NCI-H748 treated with DMSO at 0.1 percent for 48 hours (cell line): ENCODE measurements at regions not wholly inside any gene's neighbourhood (a gene's known extent, or its start where the extent isn't known, plus 50 kb on each side); places are given as distances from the start of the nearest gene placed in this dataset.
"Not testable (repeated sequence)": the region's sequence is repeated elsewhere in the genome, so short reads cannot be mapped to it uniquely, and the experiment has no call there.

Experiments
- DNase-seq: peaks from one replicate; lab custom pipeline; 2025; lab: John Stamatoyannopoulos, UW

DNA sequence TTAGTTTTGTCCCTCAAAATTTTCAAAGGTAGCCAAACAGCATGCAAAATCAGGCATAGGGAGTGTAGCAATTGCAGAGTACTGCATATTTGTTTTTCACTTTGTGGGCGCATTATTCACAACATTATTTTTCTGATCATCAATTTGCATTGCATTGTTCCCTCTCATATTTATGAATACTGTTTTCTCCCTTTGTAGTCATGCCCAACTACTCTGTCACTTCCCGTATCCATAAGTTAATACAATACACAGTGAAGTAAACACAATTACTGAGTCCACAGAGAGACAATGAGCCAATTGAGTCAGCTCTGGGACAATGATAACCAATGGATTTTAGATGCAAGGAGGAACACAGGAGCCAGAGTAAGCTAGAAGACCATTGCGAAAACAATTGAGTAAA, 944.0 kb upstream of the ADGRL4 start:
- no peak for DNase-seq

DNA sequence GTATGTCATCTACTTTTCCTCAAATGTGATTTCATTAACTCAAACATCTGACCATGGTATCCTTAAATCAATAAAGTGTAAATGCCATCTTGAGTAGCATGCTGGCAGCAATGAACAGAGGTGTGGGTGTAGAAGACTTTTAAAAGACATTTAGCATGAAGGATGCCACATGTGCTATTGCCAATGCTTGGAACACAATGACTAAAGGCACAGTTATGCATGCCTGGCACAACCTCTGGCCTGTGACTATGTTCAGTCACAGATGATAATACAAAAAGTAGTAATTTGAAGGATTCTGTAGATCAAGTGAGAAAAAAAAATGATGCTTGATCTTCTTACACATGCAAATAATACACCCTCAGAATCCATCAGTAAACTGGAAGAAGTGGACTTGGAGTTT, 938.9 kb upstream of the ADGRL4 start:
- DNase-seq: no peak

DNA sequence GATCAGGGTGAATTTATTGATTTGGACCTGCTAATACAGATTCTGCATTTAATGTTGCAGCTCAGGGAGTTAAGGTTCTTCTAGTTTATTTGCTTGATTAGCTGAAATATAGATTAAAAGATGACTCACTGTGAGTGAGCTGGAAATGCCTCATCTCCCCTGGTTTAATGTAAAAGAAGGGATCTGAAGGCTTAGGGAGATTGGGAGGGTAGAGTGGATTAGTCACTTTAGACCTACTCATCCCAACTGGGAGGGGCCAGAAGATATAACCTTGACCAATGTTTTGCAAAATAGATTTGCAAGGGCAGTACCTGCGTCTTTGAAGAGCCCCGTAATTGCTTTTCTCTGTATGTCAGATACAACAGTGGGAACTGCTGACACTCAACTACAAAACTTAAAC, 922.8 kb upstream of the ADGRL4 start:
- DNase-seq: no peak

DNA sequence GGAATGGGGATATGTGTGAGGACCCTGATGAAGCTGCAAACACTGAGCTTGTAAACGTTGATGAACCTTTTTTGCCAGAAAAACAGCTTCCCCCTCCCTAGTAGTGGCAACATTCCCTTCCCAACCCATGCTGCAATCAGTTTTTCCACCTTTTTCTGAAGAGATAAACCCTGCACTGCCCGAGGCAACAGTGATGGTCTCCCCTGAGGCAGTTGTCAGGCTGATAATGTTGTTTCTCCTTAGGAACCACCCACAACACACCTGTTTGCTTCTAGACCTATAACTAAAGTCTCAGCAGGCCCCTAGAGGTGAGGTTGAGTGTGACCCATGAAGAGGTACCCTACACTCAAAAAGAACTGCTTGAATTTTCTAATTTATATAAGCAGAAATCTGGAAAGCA, 922.4 kb upstream of the ADGRL4 start:
- no peak for DNase-seq

DNA sequence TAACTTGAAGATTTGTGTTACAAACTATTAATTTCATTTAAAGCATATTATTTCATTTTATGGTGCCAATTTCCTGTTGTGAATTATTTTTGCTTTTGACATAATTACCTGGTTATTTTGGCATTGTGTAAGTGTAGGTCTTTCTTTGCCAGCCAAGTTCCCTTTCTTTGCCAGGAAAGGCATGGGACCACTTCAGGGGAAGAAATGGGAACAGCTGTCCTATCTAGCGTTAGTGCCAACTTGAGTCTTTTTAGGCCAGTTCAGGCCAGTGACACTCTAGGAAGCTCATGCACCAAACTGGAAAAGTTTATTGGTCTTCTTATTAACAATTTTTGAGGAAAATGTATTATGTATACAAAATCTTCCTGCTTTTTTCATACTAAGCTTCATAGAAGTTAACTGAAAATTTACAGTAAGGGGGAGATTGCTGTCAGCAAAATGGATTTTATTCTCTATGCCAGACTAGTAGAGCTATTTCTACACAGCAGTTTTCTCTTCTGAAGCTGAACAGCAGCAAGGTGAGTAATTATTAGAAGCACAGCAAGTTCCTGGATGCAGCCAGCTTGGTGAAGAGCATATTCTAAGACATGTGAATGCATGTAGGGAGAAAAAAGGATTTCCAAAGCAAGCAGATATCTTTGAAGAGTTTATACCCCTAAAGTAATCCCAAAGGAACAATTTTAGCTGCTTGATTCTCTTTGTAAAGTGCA, 914.6 kb upstream of the ADGRL4 start:
- no peak for DNase-seq

DNA sequence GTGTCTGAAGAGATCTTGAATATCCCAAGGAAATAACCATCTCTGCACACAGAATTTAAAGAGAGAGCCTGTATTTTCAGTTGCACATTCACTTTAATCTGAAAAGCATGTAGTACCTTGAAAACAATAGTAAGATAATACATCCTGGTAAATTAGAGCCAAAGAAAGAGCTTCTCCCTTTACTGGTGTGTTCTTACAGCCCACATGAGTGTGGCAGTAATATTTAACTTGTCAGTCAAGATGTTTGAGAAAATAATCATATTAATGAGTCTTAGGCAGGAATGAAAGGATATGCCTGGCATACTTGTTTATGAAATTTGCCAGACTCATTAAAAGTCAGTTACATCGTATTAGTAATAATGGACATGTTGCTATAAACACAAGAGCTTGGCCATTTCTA, 908.4 kb upstream of the ADGRL4 start:
- no peak for DNase-seq

DNA sequence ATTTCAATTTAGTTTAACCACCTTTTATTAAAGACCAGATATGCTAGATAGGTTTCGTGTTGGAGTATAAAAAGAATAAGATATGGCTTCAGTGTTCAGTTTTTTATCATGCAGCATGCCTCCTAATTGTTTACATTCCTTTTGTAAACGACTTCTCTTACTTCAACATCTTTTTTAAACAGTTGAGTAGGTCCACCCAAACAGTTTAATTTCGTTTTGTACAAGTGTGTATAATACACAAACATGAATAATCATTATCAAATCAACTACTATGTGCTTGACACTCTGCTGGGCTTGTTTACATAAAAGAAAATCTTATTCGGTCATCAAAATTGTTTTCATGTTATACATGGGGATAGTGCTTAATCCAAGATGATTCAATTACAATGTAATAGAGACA, 906.3 kb upstream of the ADGRL4 start:
- no peak for DNase-seq

DNA sequence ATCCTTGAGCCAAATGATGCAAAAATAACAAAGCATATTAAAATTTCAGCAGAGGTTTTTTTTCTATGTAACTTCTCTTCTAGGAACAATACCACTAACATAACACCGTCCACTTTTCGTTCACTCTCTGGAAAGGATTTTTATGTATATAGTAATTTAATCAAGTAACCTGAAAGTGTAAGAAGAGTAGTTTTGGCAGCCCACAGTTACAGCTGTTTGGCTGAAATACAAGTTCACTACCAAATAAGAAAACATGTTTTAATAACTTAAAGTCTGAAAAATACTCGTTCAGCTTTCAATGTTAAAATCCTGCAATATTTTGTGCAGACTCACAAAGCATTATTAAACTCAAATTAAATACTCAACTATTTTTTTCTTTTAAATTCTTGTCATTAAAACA, 896.8 kb upstream of the ADGRL4 start:
- DNase-seq: no peak

DNA sequence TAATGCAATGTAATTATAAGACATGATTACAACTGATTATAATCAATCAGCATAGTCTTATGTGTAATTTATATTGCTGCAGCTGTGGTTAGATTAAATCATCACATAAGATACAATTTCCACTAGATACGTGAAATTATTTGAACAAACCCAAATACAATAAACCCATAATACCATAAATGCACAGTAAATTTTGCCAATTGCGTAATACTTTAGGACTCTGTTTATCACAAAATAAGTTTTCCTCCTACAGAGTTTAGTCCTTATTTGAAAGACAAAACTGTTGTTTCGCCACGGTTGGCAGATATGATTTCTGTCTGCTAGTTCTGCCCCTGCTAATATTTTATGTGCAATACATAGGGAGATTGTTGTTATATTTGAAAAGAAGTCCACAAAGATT, 895.9 kb upstream of the ADGRL4 start:
- no peak for DNase-seq

DNA sequence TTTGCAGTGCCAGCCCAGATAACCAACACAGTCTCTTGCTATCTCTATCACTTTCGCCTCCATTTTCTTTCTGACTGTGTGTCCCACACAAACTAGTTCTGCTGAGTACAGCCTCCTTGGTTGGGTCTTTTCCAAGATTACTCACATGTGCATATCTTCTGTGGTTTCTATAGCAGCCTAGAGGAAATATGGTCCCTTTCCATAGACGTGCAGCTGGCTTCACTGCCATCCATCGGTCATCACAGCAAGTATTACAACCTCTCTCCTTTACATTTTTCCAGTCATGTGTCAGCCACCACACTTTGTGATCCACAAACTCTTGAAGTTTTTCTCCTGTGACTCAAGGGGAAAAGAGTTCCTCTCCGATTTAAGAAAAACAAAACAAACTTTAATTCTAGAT, 893.4 kb upstream of the ADGRL4 start:
- DNase-seq: no peak

DNA sequence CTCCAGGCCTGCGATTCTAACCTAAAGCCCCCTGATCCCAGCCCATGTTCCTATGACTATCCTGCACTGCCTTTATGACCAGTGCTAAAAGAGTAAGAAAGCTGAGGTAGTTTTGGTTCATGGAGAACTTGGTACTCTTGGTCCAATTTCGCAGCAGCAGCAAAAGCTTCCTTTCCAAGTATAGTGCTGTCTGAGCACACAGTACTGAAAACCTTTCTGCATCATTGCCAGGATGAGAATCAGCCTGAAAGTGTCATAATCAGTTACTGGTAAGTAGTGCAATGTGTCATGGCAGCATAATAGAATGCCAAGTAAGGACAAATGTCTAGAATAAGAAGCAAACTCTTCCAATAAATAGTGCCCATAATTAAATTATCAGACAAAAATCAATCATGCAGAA, 889.6 kb upstream of the ADGRL4 start:
- DNase-seq: no peak

DNA sequence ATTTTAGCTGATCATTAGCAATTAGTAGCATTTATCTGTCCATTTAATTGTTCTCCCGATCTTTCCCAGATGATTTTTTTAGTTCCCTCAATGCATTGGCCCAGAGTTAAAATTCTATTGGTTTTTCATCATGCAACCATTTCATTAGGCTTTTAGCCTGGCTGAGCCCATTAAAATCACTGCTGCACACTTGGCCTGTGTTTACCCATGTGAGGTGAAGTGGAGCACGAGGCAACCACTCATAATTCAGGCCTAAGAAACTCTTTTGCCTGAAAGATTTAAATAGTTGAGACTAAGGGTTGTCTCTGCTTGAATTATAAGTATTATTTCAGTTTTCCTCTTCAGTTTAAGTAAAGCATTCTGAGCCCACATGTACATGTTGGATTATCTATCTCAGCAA, 889.0 kb upstream of the ADGRL4 start:
- no peak for DNase-seq

DNA sequence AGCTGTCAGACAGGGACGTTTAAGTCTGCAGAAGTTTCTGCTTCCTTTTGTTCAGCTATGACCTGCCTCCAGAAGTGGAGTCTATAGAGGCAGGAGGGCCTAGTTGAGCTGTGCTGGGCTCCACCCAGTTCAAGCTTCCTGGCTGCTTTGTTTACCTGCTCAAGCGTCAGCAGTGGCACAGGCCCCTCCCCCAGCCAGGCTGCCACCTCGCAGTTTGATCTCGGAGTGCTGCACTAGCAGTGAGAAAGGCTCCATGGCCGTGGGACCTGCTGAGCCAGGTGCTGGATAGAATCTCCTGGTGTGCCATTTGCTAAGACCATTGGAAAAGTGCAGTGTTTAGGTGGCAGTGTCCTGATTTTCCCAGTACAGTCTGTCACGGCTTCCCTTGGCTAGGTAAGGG, 887.6 kb upstream of the ADGRL4 start:
- not testable (repeated sequence) for DNase-seq

DNA sequence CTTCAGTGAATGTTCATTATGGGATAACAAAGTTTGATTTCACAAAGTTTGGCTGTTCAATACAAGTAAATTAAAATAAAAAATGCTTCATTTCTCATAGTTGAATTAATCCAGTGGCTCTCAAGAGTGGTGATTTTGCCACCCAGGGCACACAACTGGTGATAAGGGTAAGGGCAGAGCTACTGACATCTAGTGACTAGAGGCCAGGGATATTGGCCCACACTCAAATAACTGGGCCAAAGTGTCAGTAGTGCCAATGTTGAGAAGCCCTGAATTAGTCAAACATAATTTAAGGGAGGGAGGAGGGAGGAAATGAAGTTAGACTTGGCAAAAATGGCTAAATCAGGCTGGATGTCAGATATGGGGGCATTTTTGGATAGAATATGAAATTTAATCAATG, 880.5 kb upstream of the ADGRL4 start:
- no peak for DNase-seq

DNA sequence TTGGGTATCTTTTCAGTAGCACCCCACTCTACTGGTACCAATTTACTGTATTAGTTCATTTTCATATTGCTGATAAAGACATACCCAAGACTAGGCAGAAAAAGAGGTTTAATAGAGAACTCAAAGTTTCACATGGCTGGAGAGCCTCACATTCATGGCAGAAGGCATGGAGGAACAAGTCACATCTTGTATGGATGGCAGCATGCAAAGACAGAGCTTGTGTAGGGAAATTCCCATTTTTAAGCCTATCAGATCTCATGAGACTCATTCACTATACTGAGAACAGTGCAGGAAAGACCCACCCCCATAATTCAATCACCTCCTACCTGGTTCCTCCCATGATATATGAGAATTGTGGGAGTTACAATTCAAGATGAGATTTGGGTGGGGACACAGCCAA, 878.6 kb upstream of the ADGRL4 start:
- DNase-seq: no peak

DNA sequence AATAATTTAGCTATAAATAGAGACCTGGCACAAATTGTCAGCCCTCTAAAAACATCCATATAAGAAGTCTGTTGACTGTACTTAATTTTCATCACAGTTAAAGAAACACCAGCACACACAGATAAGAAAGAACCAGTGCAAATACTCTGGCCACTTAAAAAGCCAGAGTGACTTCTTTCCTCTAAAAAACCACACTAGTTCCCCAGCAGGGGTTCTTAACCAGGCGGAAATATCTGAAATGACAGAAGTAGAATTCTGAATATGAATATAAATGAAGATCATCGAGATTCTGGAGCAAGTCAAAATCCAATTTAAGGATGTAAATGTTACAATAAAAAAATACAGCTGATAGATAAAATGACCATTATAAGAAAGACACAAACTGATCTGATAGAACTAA, 870.6 kb upstream of the ADGRL4 start:
- DNase-seq: no peak

DNA sequence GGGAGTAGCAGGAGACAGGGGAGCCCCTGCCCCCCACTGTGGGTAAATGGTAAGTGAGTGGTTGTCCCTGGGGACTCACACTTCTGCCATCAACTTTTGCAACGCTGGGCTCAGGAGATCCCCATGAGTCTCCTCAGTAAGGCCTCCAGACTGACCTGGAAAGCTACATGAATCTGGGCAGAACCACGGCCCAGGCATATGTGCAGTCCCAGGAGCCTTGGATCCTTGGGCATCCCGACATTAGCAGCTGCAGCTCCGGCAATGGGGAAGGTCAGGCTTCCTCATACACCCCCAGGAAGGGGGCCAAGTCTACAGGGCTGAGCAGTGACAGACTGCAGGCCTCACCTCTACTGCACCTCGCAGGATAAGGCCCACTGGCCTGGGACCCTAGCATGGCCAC, 868.7 kb upstream of the ADGRL4 start:
- DNase-seq: no peak

DNA sequence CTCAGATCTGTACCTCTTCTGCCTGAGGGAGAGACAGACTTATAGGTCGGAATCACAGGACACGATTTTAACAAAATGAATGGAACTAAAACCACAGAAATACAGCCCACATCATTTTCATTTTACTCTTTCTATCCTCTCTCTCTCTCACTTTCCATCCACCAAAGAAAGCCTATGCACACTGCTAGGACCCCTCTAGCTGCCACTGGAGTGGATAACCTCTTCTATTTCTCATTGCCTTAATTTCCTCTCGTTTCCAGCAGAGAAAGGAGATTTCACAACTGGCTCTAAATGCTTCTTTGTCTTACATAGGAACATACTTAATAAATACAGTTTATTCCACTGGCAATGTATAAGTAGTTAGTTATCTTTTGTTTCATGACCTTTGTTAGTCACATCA, 867.8 kb upstream of the ADGRL4 start:
- DNase-seq: no peak

DNA sequence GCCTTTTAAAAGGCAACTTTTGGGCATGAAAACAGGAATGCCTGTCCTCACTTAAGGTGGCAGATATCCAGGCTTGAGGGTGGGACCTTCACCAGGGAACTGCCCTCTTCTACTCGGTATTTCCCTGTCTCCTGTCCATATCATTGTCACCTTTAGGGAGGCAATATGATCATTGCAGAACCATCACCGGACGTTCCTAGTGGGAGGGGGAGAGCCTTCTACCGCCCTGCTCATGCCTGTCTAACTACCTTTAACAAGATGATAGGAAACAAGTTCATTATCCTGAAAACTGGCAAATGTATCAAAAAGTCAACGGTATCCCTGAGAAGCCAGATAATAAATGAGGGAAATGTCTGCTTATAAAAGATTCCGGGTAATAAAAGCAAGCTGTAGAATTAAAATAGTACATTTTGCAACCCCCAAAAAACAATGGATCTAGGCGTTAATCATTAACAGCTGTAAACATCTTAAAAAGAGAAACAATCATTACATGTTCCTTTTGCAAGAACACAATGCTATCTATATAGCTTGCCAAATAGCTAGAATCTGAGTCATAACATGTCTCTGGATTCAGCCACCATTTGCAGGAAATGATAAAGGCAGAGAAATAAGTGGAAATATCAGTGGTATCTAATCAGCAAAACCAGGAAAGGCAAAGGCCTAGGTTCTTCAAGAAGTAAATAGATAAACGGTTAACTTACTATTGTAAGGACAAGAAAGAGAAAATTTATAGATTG, 852.9 kb upstream of the ADGRL4 start:
- DNase-seq: no peak

DNA sequence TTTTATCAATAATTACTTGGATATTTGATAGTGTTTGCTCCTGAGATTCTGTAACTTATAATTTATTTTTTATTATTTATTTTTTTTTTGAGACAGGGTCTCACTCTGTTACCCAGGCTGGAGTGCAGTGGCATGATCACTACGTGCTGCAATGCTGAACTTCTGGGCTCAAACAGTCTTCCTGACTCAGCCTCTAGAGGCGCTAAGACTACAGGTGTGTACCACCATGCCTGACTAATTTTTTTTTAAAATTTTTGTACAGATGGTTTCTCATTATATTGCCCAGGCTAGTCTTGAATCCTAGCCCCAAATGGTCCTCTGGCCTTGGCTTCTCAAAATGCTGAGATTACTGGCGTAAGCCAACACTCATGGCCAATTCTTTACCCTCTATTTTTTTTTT, 845.5 kb upstream of the ADGRL4 start:
- no peak for DNase-seq

DNA sequence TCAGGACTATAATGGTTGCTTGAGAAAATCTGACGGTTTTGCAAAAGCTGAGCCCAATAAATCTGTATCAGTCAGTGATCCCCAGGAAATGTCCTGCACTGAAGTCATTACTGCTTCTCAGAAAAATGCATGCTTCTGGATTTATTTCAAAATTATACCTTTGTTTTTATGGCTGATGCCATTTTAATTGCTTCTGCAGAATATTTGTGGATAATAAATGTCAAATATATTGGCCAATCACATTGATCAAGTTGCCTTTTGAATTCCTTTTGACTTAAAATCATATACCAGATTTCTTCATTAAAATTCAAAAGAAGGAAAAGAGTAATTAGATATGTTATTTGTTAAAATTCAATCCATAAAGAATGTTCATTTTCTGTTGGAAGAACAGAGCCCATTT, 842.9 kb upstream of the ADGRL4 start:
- DNase-seq: no peak

DNA sequence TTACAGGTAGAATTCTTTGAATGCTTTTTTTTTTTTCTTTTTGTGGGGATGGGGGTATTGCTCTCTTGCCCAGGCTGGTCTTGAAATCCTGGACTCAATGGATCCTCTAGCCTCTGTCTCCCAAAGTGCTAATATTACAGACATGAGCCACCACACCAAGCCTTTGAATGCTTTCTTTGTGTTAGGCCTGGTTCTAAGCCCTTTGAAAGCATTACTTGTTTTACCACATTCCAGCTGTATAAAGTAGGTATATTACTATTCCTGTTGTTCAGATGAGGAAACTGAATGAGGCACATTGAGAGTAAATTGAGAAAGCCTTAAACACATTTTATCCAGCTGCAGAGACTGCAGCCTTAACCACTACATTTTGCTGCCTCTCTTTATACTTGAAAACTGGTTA, 841.8 kb upstream of the ADGRL4 start:
- no peak for DNase-seq

DNA sequence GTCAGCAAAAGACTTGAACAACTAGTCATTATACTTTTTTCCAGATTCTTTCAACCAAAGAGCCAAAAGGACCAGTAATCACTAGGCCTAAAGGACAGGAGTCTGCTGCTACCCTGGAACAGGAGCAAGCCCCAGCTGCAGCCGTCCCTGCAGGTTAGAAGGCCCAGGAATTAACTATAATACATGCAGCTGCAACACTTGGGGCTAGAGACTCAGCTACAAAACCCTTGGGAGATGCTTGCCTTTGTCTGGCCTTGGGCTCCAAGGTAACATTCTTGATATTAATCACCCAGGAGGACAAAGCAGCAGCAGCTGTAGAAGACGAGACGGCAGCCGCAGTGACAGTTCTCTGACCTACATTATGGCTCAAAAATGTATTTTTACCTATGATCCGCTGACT, 841.2 kb upstream of the ADGRL4 start:
- DNase-seq: no peak

DNA sequence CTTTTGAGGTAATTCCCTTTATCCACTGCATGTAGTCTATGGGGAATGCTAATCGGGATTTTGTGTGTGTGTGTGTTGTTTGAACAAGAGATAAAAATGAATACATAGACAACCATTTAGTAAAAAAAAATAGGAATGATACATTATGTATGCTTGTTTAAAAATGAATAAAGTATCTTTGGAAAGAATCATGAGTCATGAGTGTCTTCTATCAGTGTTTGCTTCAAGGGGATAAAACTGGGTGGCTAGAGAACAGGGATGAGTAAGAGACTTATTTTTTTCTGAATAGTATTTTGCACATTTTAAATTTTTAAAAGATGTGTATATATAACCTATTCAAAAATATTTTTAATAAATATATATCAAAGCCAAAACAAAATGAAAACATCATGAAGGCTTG, 839.4 kb upstream of the ADGRL4 start:
- DNase-seq: no peak
